ENCODE measurements at regions not wholly inside any gene's neighbourhood (a gene's known extent, or its start where the extent isn't known, plus 50 kb on each side); places are given as distances from the start of the nearest gene placed in this dataset.
A peak's percentile ranks its signal among the peaks of the same experiment; 100 is the strongest.

GRCh38 chr4:138919094-138919936, 96.3 kb upstream of the NOCT start:
- peak; percentile 64 for DNase-seq

GRCh38 chr4:138918169-138918869, 97.3 kb upstream of the NOCT start:
- no peak for DNase-seq

DNA sequence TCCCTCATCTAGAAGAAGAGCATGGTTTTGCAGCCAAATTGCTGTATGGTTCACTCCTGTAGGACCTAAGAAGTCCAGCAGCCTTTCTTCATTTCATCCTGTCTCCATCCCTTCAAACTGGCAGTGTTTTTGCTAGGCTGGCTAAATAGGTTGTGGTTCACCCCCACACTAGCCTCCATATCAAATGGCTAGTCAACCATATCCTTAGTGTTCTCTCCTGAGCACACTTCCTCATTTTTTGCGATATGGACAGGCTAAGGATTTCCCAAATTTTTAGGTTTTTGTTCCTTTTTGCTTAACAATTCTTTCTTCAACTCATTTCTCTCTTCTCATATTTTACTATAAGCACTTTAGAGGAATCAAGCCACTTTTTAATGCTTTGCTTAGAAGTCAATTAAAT, 98.8 kb upstream of the NOCT start:
- peak; percentile 6 for DNase-seq

- no peak for DNase-seq
These were observed 99.8 kb upstream of the NOCT start for GRCh38 chr4:138915756-138916155.

GRCh38 chr4:138912704-138913340, 102.8 kb upstream of the NOCT start:
- no peak for DNase-seq

GRCh38 chr4:138911909-138912703, 103.5 kb upstream of the NOCT start:
- no peak for DNase-seq

- peak; percentile 83 for DNase-seq
These were observed 104.7 kb upstream of the NOCT start for GRCh38 chr4:138910914-138911336.

GRCh38 chr4:138910195-138910913, 105.2 kb upstream of the NOCT start:
- peak; percentile 49 for DNase-seq

GRCh38 chr4:138909587-138909986, 106.0 kb upstream of the NOCT start:
- no peak for DNase-seq

DNA sequence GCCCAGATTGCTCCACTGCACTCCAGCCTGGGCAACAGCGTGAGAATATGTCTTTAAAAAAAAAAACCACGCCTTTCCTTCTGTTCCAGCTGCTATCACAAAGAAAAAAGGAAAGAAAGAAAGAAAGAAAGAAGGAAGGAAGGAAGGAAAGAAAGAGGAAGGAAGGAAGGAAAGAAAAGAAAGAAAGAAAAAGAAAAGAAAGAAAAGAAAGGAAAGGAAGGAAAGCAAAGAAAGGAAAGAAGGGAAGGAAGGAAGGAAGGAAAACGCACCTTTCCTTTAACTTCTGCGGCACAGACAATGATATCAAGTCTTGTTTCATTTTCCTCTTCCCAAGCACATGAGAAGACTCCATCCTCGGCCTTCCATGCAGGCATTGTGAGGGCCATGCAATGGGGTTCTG, 107.4 kb upstream of the NOCT start:
- DNase-seq = no peak

GRCh38 chr4:138907174-138907573, 108.4 kb upstream of the NOCT start:
- DNase-seq = no peak

GRCh38 chr4:138904793-138905192, 110.8 kb upstream of the NOCT start:
- no peak for DNase-seq

- no peak for DNase-seq
These were observed 112.4 kb upstream of the NOCT start for GRCh38 chr4:138903185-138903584.

GRCh38 chr4:138902705-138903104, 112.9 kb upstream of the NOCT start:
- no peak for DNase-seq

DNA sequence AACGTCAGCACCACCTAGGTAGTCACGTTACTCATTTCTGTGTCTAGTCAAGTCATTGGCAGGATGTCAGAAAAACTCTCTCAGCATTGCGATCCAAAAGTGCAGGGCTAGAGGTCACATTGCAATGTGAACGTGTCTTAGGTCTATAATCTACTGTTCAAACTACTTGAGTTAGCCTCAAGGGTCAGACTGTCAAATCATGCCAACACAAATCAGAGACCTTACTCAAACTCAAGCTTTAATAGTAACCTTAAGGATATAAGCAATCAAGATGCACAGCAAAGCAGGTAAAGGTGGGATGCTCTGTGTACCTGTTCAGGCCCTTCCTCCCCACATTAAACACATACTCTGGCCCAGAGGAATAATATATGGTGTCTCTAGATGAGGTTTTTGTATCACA, 114.4 kb upstream of the NOCT start:
- no peak for DNase-seq

GRCh38 chr4:138899999-138900398, 115.6 kb upstream of the NOCT start:
- no peak for DNase-seq

DNA sequence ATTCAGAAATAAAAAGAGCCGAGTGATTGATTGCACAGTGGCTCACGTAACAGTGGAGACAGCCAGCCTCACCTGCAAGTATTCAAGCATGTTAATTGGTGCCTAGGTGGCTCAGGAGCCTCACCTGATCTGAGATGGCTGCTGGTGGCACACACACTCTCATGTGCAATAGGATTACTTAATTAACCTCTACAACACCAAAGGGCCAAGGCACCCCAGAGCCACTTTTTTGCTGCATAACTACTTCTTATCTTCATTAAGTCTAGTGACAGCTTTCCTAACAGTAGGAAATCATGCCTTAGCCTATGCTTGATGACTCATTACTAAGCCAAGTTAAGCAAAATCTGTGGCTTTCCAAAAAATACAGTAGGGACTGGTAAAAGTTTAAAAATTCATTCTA, 117.3 kb upstream of the NOCT start:
- no peak for DNase-seq

GRCh38 chr4:138897811-138898226, 117.8 kb upstream of the NOCT start:
- no peak for DNase-seq

GRCh38 chr4:138894709-138895108, 120.9 kb upstream of the NOCT start:
- DNase-seq = no peak

DNA sequence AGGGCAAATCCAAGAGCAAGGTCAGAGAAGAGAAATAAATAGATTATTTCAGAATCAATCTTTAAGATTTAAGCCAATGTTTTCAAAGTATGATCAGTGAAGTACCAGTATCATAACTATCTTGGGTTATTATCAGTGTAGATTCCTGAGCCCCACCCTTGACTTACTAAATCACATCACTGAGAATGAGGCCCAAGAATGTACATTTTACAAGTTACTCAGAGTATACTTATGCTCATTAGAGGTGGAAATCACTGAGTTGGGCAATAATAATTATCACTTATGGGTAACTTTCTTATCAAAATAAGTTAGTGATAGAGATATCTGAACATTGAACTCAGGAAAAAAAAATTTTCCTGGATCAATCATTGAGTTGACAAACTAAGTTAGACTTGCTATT, 121.6 kb upstream of the NOCT start:
- no peak for DNase-seq

DNA sequence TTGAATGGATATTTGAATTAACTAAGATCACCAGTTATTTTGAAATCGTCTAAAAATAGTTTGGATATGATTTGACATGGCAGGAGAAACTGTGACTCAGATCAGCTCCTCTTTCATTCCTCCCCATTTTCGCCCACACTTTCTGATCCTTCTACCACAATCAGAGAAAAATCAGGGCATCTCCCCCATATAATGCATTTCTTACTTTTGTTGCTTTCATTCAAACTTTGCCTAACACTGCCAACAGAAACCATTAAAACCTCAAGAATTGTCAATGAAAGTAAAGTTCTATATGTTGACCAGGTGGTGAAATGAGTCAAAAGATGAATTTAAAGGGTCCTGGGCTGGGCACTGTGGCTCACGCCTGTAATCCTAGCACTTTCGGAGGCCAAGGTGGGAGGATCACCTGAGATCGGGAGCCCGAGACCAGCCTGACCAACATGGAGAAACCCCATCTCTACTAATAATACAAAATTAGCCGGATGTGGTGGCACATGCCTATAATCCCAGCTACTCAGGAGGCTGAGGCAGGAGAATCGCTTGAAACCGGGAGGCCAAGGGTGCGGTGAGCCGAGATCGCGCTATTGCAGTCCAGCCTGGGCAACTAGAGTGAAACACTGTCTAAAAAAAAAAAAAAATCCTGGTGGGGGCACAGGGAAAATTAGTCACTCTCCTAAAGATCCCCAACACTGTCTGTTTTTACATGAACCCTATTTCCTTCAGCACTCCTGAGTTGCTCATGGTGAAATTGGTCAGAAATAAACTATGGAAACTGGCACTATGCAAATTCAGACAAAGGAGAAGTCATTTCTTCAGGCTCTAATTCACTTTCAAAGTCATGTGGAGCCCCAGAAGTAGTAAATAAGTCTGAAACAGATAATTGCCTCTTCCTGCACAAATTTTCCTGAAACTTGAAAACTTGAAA, 122.8 kb upstream of the NOCT start:
- no peak for DNase-seq

All from kidney glomerular epithelial cell (primary cell).